ENCODE measurements at regions not wholly inside any gene's neighbourhood (a gene's known extent, or its start where the extent isn't known, plus 50 kb on each side); places are given as distances from the start of the nearest gene placed in this dataset.

GRCh38 chr1:79396901-79397300 lies 390.4 kb upstream of the ADGRL4 start:
- no peaks in the 10 kb centered on the region for H3K9me3 ChIP-seq (replicated peaks)
- H3K27ac ChIP-seq (replicated peaks), result no peak overlapping the region
- no peaks in the 10 kb centered on the region for H3K36me3 ChIP-seq
- intact Hi-C loops (cut with micrococcal nuclease), result no loop called here
- no peak for DNase-seq
- no peaks in the 10 kb centered on the region for H3K4me1 ChIP-seq
- TF ChIP-seq CTCF (IDR thresholded peaks at IDR 0.05; ENCODE audit: borderline replicate concordance), result no peak
- no peaks in the 10 kb centered on the region for H3K27me3 ChIP-seq (ENCODE audit: low read depth)
- no peak overlapping the region for H3K4me3 ChIP-seq

- no peaks in the 10 kb centered on the region for H3K4me1 ChIP-seq
- intact Hi-C loops (cut with micrococcal nuclease), result no loop called here
- H3K27ac ChIP-seq (replicated peaks), result no peak overlapping the region
- no peak for TF ChIP-seq CTCF (IDR thresholded peaks at IDR 0.05; ENCODE audit: borderline replicate concordance)
- no peaks in the 10 kb centered on the region for H3K9me3 ChIP-seq (replicated peaks)
- no peaks in the 10 kb centered on the region for H3K36me3 ChIP-seq
- no peak overlapping the region for H3K4me3 ChIP-seq
- H3K27me3 ChIP-seq (ENCODE audit: low read depth), result no peaks in the 10 kb centered on the region
- DNase-seq, result no peak
Observed at GRCh38 chr1:79388694-79389361, 382.3 kb upstream of the ADGRL4 start.

GRCh38 chr1:79386730-79387129 lies 380.2 kb upstream of the ADGRL4 start:
- Histone ChIP-seq H3K9me3 (replicated peaks) (peaks cover 5% of the 10 kb centered on the region), H3K4me1 (no peaks in the 10 kb centered on the region), H3K27ac (replicated peaks) (no peak overlapping the region), H3K27me3 (ENCODE audit: low read depth) (no peaks in the 10 kb centered on the region), H3K4me3 (no peak overlapping the region), H3K36me3 (no peaks in the 10 kb centered on the region)
- TF ChIP-seq CTCF (IDR thresholded peaks at IDR 0.05; ENCODE audit: borderline replicate concordance), result no peak
- DNase-seq, result no peak
- intact Hi-C loops (cut with micrococcal nuclease), result no loop called here

GRCh38 chr1:79380078-79380477 lies 373.5 kb upstream of the ADGRL4 start:
- Histone ChIP-seq H3K9me3 (replicated peaks) (peaks cover 5% of the 10 kb centered on the region), H3K36me3 (no peaks in the 10 kb centered on the region), H3K27me3 (ENCODE audit: low read depth) (no peaks in the 10 kb centered on the region), H3K4me1 (no peaks in the 10 kb centered on the region), H3K27ac (replicated peaks) (no peak overlapping the region), H3K4me3 (no peak overlapping the region)
- DNase-seq, result no peak
- intact Hi-C loops (cut with micrococcal nuclease), result no loop called here
- TF ChIP-seq CTCF (IDR thresholded peaks at IDR 0.05; ENCODE audit: borderline replicate concordance), result no peak

GRCh38 chr1:79376106-79376505 lies 369.6 kb upstream of the ADGRL4 start:
- Histone ChIP-seq H3K4me1 (no peaks in the 10 kb centered on the region), H3K9me3 (replicated peaks) (peaks cover 6% of the 10 kb centered on the region), H3K27me3 (ENCODE audit: low read depth) (no peaks in the 10 kb centered on the region), H3K27ac (replicated peaks) (no peak overlapping the region), H3K36me3 (no peaks in the 10 kb centered on the region), H3K4me3 (no peak overlapping the region)
- no peak for TF ChIP-seq CTCF (IDR thresholded peaks at IDR 0.05; ENCODE audit: borderline replicate concordance)
- DNase-seq, result no peak
- intact Hi-C loops (cut with micrococcal nuclease), result no loop called here
